Endothelial cell of umbilical vein (primary cell): ENCODE measurements at regions not wholly inside any gene's neighbourhood (a gene's known extent, or its start where the extent isn't known, plus 50 kb on each side); places are given as distances from the start of the nearest gene placed in this dataset.
"Not testable (repeated sequence)": the region's sequence is repeated elsewhere in the genome, so short reads cannot be mapped to it uniquely, and the experiment has no call there.

Source experiments
- BruUV-seq: library from RNA; stranded (reverse); fragments of 400-500 nt; replicated peaks from 2 replicates; lab custom pipeline; 2021; lab: Mats Ljungman, UMichigan
- CTCF ChIA-PET: fragments of 300-600, 350-600 bp; sonication (Branson Sonifier 250); formaldehyde crosslinking; loops from one replicate; lab custom pipeline; 2021; ENCODE audit warnings: antibody characterized with exemption, inconsistent platforms; lab: Charles Lee
- POLR2A ChIA-PET: fragments of 300-600, 350-600 bp; sonication (Branson Sonifier 250); formaldehyde crosslinking; loops from one replicate; lab custom pipeline; 2021; ENCODE audit warnings: antibody characterized with exemption, inconsistent platforms; lab: Charles Lee
- DNase-seq: peaks from one replicate; pipeline ENCODE4 v3.0.0-alpha.2; 2011; ENCODE audit warnings: low read depth, low spot score
- FAIRE-seq: peaks from 2 replicates; lab custom pipeline; 2011; peaks lifted over from hg19 to GRCh38; lab: Jason Lieb, UNC
- H2AFZ ChIP-seq: 2 replicates; pipeline ENCODE4 v1.6.0; 2012; ENCODE audit warnings: low read depth, low read length, control low read depth, inconsistent platforms
- H3K27ac ChIP-seq: 2 replicates; pipeline ENCODE4 v1.5.1; 2011; ENCODE audit warnings: low read depth, mild to moderate bottlenecking, control low read depth, low read length, moderate library complexity; ENCODE audit not compliant: insufficient read depth
- H3K27me3 ChIP-seq, 2 experiments: 2 replicates each; pipeline versions ENCODE4 v1.6.0 to v1.6.1; 2011; ENCODE audit warnings: low read length in 2 of 2, mixed read lengths in 1 of 2; ENCODE audit not compliant: control insufficient read depth in 2 of 2, insufficient read depth in 2 of 2
- H3K36me3 ChIP-seq, 2 experiments: 2 replicates in 1 of 2; 3 replicates in 1 of 2; pipeline ENCODE4 v1.5.1; 2011; ENCODE audit warnings: low read length in 2 of 2, mild to moderate bottlenecking in 1 of 2, moderate library complexity in 1 of 2; ENCODE audit not compliant: control insufficient read depth in 2 of 2, insufficient read depth in 2 of 2; ENCODE audit errors: extremely low read depth in 1 of 2
- H3K4me1 ChIP-seq: 3 replicates; pipeline ENCODE4 v1.5.1; 2011; ENCODE audit warnings: mild to moderate bottlenecking, low read length; ENCODE audit not compliant: control insufficient read depth, insufficient read depth; ENCODE audit errors: extremely low read depth
- H3K4me2 ChIP-seq: 2 replicates; pipeline ENCODE4 v1.6.1; 2011; ENCODE audit warnings: low read length, control low read depth, mixed read lengths; ENCODE audit not compliant: insufficient read depth
- H3K4me3 ChIP-seq, 3 experiments: fragments of 200-600 bp in 1 of 3; sonication (generic), shearing (Covaris generic) in 1 of 3; replicated peaks in 1 of 3; 2 replicates each; pipeline ENCODE4 v1.5.1; 2011 to 2016; ENCODE audit warnings: control low read depth in 3 of 3, low read length in 3 of 3, mild to moderate bottlenecking in 2 of 3, inconsistent platforms in 1 of 3, low read depth in 1 of 3, moderate library complexity in 1 of 3; ENCODE audit not compliant: insufficient read depth in 1 of 3
- H3K79me2 ChIP-seq: 2 replicates; pipeline ENCODE4 v1.6.0; 2012; ENCODE audit warnings: low read length, inconsistent platforms; ENCODE audit not compliant: control insufficient read depth, insufficient read depth
- H3K9ac ChIP-seq: replicated peaks from 2 replicates; pipeline ENCODE3; 2011; ENCODE audit warnings: low read length, control low read depth; ENCODE audit not compliant: insufficient read depth; ENCODE audit errors: extremely low read depth
- H3K9me1 ChIP-seq: replicated peaks from 3 replicates; pipeline ENCODE4 v1.6.0; 2011; ENCODE audit warnings: mild to moderate bottlenecking, low read length; ENCODE audit not compliant: control insufficient read depth, insufficient read depth; ENCODE audit errors: extremely low read depth
- H3K9me3 ChIP-seq: replicated peaks from 2 replicates; pipeline ENCODE4 v1.5.1; 2012; ENCODE audit warnings: low read length, inconsistent platforms; ENCODE audit not compliant: control insufficient read depth, insufficient read depth
- H4K20me1 ChIP-seq: replicated peaks from 2 replicates; pipeline ENCODE3; 2011; ENCODE audit warnings: mild to moderate bottlenecking, low read length; ENCODE audit not compliant: control insufficient read depth, insufficient read depth; ENCODE audit errors: extremely low read depth
- dilution Hi-C: fragments of 300-500 bp; cut with MboI; formaldehyde crosslinking; loops from one replicate; pipeline ENCODE4 v1.15.0; 2019; ENCODE audit warnings: low sequenced_read_pairs; ENCODE audit not compliant: extremely low pct_ligation_motif_present
- intact Hi-C: fragments of 100-400 bp; cut with micrococcal nuclease; formaldehyde crosslinking; loops from one replicate; pipeline ENCODE4 v1.10.0; 2022

GRCh38 chr22:10730706-10731105 is 4797.3 kb upstream of the OR11H1 start:
- H2AFZ ChIP-seq, H3K79me2 ChIP-seq, POLR2A ChIA-PET, H3K36me3 ChIP-seq, BruUV-seq, H3K4me3 ChIP-seq, H4K20me1 ChIP-seq, H3K4me2 ChIP-seq, intact Hi-C loops, H3K9ac ChIP-seq, H3K27me3 ChIP-seq, H3K4me1 ChIP-seq, H3K27ac ChIP-seq, dilution Hi-C loops, DNase-seq, FAIRE-seq, CTCF ChIA-PET, H3K9me1 ChIP-seq: not testable (repeated sequence)
- peaks cover 46% of the 10 kb centered on the region for H3K9me3 ChIP-seq

- POLR2A ChIA-PET, H4K20me1 ChIP-seq, H3K27ac ChIP-seq, CTCF ChIA-PET, H3K4me2 ChIP-seq, FAIRE-seq, dilution Hi-C loops, intact Hi-C loops, H3K4me1 ChIP-seq, H3K27me3 ChIP-seq, H3K9ac ChIP-seq, H3K79me2 ChIP-seq, BruUV-seq, H3K9me1 ChIP-seq, DNase-seq, H3K4me3 ChIP-seq, H2AFZ ChIP-seq, H3K36me3 ChIP-seq: not testable (repeated sequence)
- peaks cover 46% of the 10 kb centered on the region for H3K9me3 ChIP-seq
Measured at GRCh38 chr22:10731246-10731974, 4796.6 kb upstream of the OR11H1 start.

GRCh38 chr22:10735075-10735474 is 4792.9 kb upstream of the OR11H1 start:
- intact Hi-C loops, BruUV-seq: not testable (repeated sequence)

GRCh38 chr22:10736879-10737278 is 4791.1 kb upstream of the OR11H1 start:
- DNase-seq, H3K4me3 ChIP-seq, BruUV-seq, H3K9me1 ChIP-seq, FAIRE-seq, POLR2A ChIA-PET, H3K79me2 ChIP-seq, CTCF ChIA-PET, H4K20me1 ChIP-seq, intact Hi-C loops, H3K27me3 ChIP-seq, H3K36me3 ChIP-seq, H3K4me1 ChIP-seq, H2AFZ ChIP-seq, H3K9ac ChIP-seq, dilution Hi-C loops, H3K27ac ChIP-seq, H3K4me2 ChIP-seq: not testable (repeated sequence)
- H3K9me3 ChIP-seq: peaks cover 14% of the 10 kb centered on the region

More at GRCh38 chr22:10735075-10735474, 4792.9 kb upstream of the OR11H1 start:
- H3K4me1 ChIP-seq, H3K27me3 ChIP-seq, H4K20me1 ChIP-seq, H2AFZ ChIP-seq, H3K79me2 ChIP-seq, DNase-seq, H3K4me3 ChIP-seq, H3K9me1 ChIP-seq, POLR2A ChIA-PET, H3K4me2 ChIP-seq, H3K9ac ChIP-seq, dilution Hi-C loops, FAIRE-seq, CTCF ChIA-PET, H3K27ac ChIP-seq, H3K36me3 ChIP-seq: not testable (repeated sequence)
- H3K9me3 ChIP-seq: peaks cover 15% of the 10 kb centered on the region
